AML-193 (cell line): ENCODE measurements at regions not wholly inside any gene's neighbourhood (a gene's known extent, or its start where the extent isn't known, plus 50 kb on each side); places are given as distances from the start of the nearest gene placed in this dataset.
"Not testable (repeated sequence)": the region's sequence is repeated elsewhere in the genome, so short reads cannot be mapped to it uniquely, and the experiment has no call there.

Experiments
- DNase-seq, 2 experiments: peaks; one replicate each; lab custom pipeline; 2025; lab: John Stamatoyannopoulos, UW

- DNase-seq: no peak
These were observed 604.1 kb upstream of the TLE4 start for GRCh38 chr9:78967596-78968217.

DNA sequence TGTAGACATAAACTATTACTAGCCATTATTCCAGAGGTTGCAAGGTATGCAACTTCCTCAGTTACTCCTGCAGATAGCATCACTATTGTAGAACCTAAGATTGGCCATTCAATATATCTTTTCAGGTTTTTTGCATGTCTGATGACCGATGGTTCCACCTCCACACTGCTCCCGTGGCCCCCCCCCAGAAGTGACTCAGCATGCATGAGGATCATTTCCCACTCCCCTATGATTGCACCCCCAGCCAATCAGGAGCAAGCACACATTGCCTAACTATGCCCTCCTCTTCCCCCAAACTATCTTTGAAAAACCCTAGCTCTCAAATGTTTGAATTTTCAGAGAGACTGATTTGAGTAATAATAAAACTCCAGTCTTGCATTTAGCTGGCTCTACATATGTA lies 601.4 kb upstream of the TLE4 start:
- DNase-seq: no peak

DNA sequence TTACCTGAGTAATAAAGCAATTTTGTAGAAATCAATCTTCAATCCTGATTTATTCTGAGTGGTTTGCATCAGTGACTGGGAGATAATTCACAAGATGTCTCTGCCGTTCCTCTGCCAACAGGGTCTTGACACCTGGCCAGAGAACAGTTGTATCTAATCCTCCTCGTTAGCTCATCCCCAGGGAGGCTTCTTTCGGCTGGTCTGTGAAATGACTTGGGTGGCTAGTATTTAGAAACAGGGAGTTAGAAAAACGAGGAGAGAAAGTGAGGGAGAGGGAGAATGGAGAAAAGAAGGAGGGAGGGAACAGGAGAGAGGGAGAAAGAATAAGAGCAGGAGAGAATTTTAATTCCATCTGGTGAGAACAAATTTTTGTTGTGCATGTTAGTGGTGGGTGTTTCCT lies 600.2 kb upstream of the TLE4 start:
- no peak for DNase-seq

- DNase-seq: no peak
These were observed 599.3 kb upstream of the TLE4 start for GRCh38 chr9:78972303-78972999.

- DNase-seq: no peak
These were observed 597.9 kb upstream of the TLE4 start for GRCh38 chr9:78973907-78974306.

DNA sequence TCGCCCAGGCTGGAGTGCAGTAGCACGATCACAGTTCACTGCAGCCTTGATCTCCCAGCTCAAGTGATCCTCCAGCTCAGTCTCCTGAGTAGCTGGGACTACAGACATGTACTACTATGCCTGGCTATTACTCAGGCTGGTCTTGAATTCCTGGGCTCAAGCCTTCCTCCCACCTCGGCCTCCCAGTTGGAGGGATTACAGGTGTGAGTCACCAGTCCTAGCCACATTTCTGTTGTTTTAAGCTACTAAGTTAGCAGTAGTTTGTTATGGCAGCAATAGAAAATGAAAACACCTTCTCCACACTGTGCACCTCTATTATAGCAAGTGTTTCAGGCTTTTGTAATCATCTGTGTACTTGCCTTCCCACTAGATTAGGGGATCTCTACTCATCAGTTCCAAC lies 588.9 kb upstream of the TLE4 start:
- DNase-seq: no peak

DNA sequence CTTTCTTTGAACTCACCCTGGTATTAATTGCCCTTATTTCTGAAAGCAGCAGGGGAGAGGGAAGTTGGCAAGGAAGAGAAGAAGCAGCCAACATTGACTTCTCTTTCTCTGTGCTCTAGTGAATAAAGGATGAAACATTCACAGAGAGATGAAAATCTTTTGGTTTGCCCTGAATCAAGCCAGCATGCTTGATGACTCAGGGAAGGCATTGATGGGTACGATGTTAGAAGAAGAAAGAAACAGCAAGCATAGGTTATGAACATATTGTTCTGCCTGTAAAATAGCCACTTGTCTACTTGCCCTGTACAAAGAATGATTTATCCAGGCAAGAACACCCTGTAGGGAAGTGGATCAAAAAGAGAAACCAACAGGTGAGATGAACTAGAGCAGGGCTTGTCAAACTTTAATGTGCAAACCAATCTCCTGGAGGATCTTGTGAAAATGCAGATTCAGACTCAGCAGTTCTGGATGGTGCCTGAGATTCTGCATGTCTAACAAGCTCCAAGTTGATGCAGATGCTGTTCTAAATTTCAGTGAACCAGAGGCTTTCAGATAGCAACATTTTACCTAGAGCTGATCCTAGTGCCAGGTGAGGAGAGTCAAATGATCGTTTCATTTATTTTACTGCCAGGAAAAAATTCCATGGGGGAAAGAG lies 586.6 kb upstream of the TLE4 start:
- DNase-seq: no peak

DNA sequence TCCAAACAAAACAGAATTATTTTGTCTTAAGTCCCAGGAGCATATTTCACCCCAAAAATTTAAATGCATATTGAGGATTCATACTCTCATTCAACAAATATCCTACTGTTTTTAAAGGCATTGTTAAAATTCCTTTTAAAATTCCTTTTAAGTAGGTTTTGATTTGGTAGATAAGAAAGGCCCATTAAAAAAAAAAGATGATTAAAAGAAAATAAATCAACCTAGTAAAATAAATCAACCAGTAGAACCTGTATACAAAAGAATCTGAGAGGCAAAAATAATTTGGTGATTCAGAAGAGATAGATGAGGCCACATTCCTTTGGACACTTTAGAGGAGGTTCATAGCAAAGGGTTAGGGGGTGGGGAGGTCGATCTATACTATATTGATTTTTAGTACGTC lies 585.3 kb upstream of the TLE4 start:
- no peak for DNase-seq

- no peak for DNase-seq
These were observed 582.6 kb upstream of the TLE4 start for GRCh38 chr9:78989031-78989658.

DNA sequence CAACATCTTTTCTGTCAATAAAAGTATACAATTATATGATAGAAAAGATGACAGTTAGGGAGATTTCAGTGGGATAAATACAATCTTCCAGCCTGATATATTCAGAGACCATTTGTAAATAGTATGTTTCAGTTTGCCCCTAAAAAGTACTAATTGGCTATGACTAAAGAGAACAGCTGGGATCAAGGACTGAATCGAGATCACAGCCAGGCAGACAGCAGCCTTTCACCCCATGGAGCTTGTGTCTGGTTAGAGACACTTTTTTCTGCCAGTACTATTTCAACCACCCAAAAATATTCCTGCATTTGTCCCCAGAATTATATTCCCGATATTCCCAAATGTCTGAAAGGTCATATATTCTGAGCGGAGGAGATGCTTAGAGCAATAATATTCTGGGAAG lies 577.3 kb upstream of the TLE4 start:
- no peak for DNase-seq

- not testable (repeated sequence) for DNase-seq
These were observed 576.8 kb upstream of the TLE4 start for GRCh38 chr9:78994974-78995373.

- no peak for DNase-seq
These were observed 574.5 kb upstream of the TLE4 start for GRCh38 chr9:78997296-78997695.

- no peak for DNase-seq
These were observed 571.3 kb upstream of the TLE4 start for GRCh38 chr9:79000230-79001002.

GRCh38 chr9:79001012-79001411 lies 570.8 kb upstream of the TLE4 start:
- no peak for DNase-seq

DNA sequence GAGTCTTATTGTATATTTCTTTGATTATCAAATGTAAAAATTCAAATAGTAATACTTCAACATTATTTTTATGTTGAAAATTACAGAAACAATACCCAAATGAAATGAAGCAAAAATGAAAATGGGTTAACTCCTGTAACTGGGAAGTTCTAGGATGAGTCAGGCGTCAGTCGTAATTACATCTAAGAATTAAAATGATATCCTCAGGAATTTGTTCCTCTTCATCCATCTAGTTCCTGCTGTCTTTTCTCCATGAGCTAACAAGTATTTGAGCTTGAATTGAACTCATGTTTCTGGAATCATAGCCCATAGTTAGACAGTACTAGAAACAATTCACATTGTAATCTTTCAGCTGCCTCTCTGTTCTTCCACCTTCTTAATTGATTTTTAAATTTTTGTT lies 568.3 kb upstream of the TLE4 start:
- no peak for DNase-seq

DNA sequence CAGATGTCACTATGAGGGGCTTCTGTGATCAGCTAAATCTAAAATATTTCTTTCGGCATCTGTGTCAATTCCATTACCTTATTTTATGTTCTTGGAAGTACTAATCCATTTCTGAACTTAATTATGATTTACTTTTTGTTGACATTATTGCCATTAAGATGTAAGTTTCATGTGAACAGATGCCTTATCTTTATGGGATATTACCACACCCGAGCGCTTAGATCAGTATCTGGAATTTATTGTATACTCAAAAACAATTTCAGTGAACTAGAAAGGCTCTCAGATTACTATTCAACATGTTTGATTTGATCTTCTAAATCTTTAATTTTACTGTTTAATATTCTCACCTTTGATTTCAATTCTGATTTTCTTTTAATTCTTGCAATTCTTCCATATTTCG lies 567.7 kb upstream of the TLE4 start:
- no peak for DNase-seq

DNA sequence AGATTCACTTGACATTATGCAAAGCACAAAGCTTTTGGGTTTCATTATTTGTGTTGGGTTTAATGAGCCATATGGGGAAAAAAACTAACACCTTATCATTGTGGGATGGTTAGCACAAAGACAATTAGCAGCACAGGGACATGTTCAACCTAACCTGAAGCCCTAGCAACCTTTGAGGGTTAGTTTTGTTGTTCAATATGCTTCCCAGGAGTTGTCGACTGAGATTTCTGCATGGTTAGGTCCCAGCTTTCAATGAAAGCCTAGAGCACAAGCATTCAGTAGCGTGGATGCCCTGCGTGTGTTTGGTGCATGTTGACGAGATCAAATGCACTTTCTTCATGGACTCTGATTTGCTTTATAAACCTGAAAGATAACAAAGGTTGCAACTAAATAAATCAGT lies 565.2 kb upstream of the TLE4 start:
- DNase-seq: no peak

DNA sequence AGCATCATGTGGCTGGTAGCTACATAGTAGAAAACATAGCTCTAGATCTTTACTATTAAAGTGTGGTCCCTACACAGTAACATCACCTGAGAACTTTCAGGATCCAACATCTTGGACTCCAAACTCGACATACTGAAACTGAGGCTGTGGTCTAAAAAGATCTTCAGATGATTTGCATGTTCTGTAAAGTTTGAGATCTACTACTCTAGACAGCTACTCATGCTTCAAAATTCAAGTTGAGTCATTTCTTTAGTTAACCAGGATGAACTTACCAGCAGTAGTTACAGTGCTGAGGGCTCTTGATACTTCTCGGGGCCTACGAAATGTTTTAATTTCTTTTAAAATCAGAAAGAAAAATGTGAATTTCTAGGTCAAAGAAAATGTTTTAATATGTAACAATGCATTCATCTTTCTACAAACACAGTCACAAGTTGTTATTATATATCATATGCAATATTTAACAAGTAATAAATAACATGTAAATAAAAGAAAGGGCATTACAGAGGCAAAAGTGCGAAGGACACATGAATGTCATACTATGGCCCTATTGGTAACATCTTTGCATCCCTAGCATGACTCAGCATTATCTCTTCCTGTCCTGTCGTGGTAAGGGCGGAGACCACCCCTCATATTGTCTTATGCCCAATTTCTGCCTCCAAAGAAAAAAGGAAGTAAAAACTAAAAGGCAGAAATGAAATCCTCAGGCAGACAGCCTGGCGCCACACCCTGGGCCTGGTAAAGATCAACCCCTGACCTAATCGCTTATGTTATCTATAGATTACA lies 563.9 kb upstream of the TLE4 start:
- no peak for DNase-seq

DNA sequence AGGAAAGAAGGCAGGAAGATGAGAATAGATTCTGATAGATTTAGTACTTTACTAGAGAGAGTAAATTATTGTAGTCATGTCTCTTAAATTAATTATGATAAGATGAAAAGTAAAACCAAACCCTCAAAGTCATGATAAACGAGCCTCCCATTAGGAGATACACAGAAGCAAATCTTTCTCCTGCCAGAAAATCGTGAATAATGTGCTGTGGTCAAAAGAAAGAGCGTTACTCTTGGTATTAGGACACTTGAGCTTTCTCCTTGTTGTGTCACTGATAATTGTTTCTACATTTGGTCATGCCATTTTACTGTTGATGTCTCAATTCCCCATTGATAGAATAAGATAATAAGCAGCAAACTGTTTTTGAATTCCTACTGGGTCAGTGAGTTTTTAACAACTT lies 562.8 kb upstream of the TLE4 start:
- no peak for DNase-seq

- no peak for DNase-seq
These were observed 560.3 kb upstream of the TLE4 start for GRCh38 chr9:79011461-79011860.

DNA sequence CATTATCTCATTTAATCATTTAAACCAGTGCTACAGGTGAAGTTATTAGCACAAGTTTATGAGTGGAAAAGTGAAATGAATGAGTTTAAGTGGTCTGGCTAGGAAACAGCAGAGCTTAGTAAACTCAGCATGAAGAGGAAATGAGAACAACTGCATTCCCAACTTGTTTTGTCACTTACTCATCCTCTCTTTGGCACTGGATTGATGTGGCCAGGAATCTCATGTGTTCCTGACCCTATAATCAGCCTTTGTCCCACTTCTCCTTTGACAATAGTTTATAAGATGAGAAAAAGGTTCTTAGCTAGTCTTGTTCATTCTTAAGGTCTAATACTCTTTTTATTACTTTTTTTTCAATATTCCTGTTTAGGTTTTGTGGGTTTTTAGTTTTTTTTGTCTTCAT lies 559.2 kb upstream of the TLE4 start:
- no peak for DNase-seq
